GM12878 (cell line): ENCODE measurements at regions not wholly inside any gene's neighbourhood (a gene's known extent, or its start where the extent isn't known, plus 50 kb on each side); places are given as distances from the start of the nearest gene placed in this dataset.

Source experiments
- ATAC-seq: fragments of 200-7000 bp; cut with Tn5 transposase; 3 replicates; pipeline ENCODE4 v1.9.1; 2020; ENCODE audit warnings: mild to moderate bottlenecking, moderate library complexity
- BruUV-seq: library from RNA; stranded (reverse); fragments of 400-500 nt; replicated peaks from 2 replicates; lab custom pipeline; 2021; lab: Mats Ljungman, UMichigan
- CTCF ChIA-PET: fragments of 300-600 bp; sonication (Branson Sonifier 250); formaldehyde crosslinking; extraction: SDS; loops from one replicate; lab custom pipeline; 2021; ENCODE audit warnings: inconsistent platforms; lab: Yijun Ruan, JAX
- POLR2A ChIA-PET: fragments of 350-600 bp; formaldehyde crosslinking; extraction: SDS; loops from one replicate; lab custom pipeline; 2021; ENCODE audit warnings: inconsistent platforms; lab: Charles Lee
- RAD21 ChIA-PET: fragments of 300-600 bp; sonication (Branson Sonifier 250); formaldehyde crosslinking; loops from one replicate; lab custom pipeline; 2023; ENCODE audit warnings: antibody characterized with exemption; ENCODE audit not compliant: unreplicated experiment; lab: Charles Lee
- SMC1A ChIA-PET: fragments of 300-600 bp; sonication (Branson Sonifier 250); formaldehyde crosslinking; loops from one replicate; lab custom pipeline; 2023; ENCODE audit not compliant: unreplicated experiment, uncharacterized antibody; lab: Charles Lee
- DNase-seq: peaks from one replicate; pipeline ENCODE4 v3.0.0-alpha.2; 2011; ENCODE audit warnings: low read depth, low spot score
- FAIRE-seq: peaks from 3 replicates; lab custom pipeline; 2011; peaks lifted over from hg19 to GRCh38; lab: Jason Lieb, UNC
- H2AFZ ChIP-seq: 2 replicates; pipeline ENCODE4 v1.6.0; 2011; ENCODE audit warnings: low read depth, low read length, control low read depth; ENCODE audit not compliant: control insufficient read depth
- H3K27ac ChIP-seq: 2 replicates; pipeline ENCODE4 v1.5.1; 2011; ENCODE audit warnings: control low read depth; ENCODE audit not compliant: control insufficient read depth, insufficient read depth
- H3K27me3 ChIP-seq, 2 experiments: replicated peaks in 1 of 2; 2 replicates each; pipeline versions ENCODE4 v1.6.0 to v1.6.1; 2011; ENCODE audit warnings: low read length in 1 of 2; ENCODE audit not compliant: control insufficient read depth in 2 of 2, insufficient read depth in 2 of 2
- H3K36me3 ChIP-seq, 2 experiments: 2 replicates each; pipeline ENCODE4 v1.5.1; 2011; ENCODE audit warnings: low read length in 1 of 2; ENCODE audit not compliant: control insufficient read depth in 2 of 2, insufficient read depth in 2 of 2
- H3K4me1 ChIP-seq: 2 replicates; pipeline ENCODE4 v1.6.1; 2011; ENCODE audit warnings: mild to moderate bottlenecking, low read length, moderate library complexity, mixed read lengths; ENCODE audit not compliant: control insufficient read depth, insufficient read depth
- H3K4me2 ChIP-seq: 2 replicates; pipeline ENCODE4 v1.6.0; 2011; ENCODE audit warnings: control low read depth; ENCODE audit not compliant: control insufficient read depth, insufficient read depth
- H3K4me3 ChIP-seq: fragments of 200-600 bp; sonication (generic); 2 replicates; pipeline ENCODE4 v1.5.1; 2016
- H3K79me2 ChIP-seq: 2 replicates; pipeline ENCODE4 v1.6.0; 2011; ENCODE audit warnings: low read length; ENCODE audit not compliant: control insufficient read depth, insufficient read depth
- H3K9ac ChIP-seq: 2 replicates; pipeline ENCODE4 v1.8.0; 2011; ENCODE audit warnings: low read length, control low read depth, mixed read lengths; ENCODE audit not compliant: control insufficient read depth, insufficient read depth
- H3K9me3 ChIP-seq: replicated peaks from 3 replicates; pipeline ENCODE4 v1.5.1; 2011; ENCODE audit warnings: mild to moderate bottlenecking, low read length; ENCODE audit not compliant: control insufficient read depth, insufficient read depth
- H4K20me1 ChIP-seq: 2 replicates; pipeline ENCODE4 v1.6.0; 2011; ENCODE audit not compliant: control insufficient read depth, insufficient read depth
- BACH1 ChIP-seq: fragments of 450-650 bp; IDR thresholded peaks from 2 replicates; pipeline ENCODE4 v1.6.1; 2017; ENCODE audit warnings: mild to moderate bottlenecking, borderline replicate concordance
- CBFB ChIP-seq: IDR thresholded peaks from 2 replicates; pipeline ENCODE4 v1.6.1; 2016; ENCODE audit warnings: antibody characterized with exemption, low read depth
- HDAC6 ChIP-seq: fragments of 200-600 bp; sonication (generic); IDR thresholded peaks from one replicate; pipeline ENCODE4 v1.8.0; 2017; ENCODE audit warnings: antibody characterized with exemption; ENCODE audit not compliant: unreplicated experiment
- HDGF ChIP-seq: fragments of 450-650 bp; IDR thresholded peaks from 2 replicates; pipeline ENCODE4 v1.6.1; 2016; ENCODE audit warnings: antibody characterized with exemption
- MTA3 ChIP-seq: IDR thresholded peaks from 2 replicates; pipeline ENCODE4 v1.6.1; 2012; ENCODE audit warnings: low read length, inconsistent platforms, borderline replicate concordance
- NFYA ChIP-seq: IDR thresholded peaks from 2 replicates; pipeline ENCODE4 v1.6.1; 2011; ENCODE audit warnings: low read depth, mild to moderate bottlenecking, low read length, improper control_type of control experiment, borderline replicate concordance
- PAX8 ChIP-seq: fragments of 450-650 bp; IDR thresholded peaks from 2 replicates; pipeline ENCODE4 v1.6.1; 2017; ENCODE audit warnings: mild to moderate bottlenecking, moderate library complexity
- SUPT20H ChIP-seq: IDR thresholded peaks from 2 replicates; pipeline ENCODE4 v1.6.1; 2011; ENCODE audit warnings: low read depth, mild to moderate bottlenecking, low read length, moderate library complexity, borderline replicate concordance; ENCODE audit not compliant: control insufficient read depth
- SUZ12 ChIP-seq: fragments of 200-600 bp; sonication (generic); IDR thresholded peaks from one replicate; pipeline ENCODE4 v1.6.1; 2018; ENCODE audit warnings: antibody characterized with exemption, mild to moderate bottlenecking; ENCODE audit not compliant: unreplicated experiment
- TCF3 ChIP-seq: IDR thresholded peaks from 2 replicates; pipeline ENCODE4 v1.6.1; 2012; ENCODE audit warnings: low read depth, mild to moderate bottlenecking, low read length, borderline replicate concordance; ENCODE audit not compliant: insufficient read depth
- in situ Hi-C: fragments of 300-500 bp; cut with MboI; formaldehyde crosslinking; loops from 9 replicates; pipeline ENCODE4 v1.14.3; 2018; ENCODE audit warnings: mixed read lengths
- intact Hi-C: fragments of 100-400 bp; cut with micrococcal nuclease; formaldehyde crosslinking; loops from one replicate; pipeline ENCODE4 v1.14.2; 2022; ENCODE audit not compliant: unreplicated experiment
- TF ChIP-seq, protein P1 (sequence below): IDR thresholded peaks from 2 replicates; pipeline ENCODE4 v1.6.1; 2012; ENCODE audit warnings: low read depth, low read length, improper control_type of control experiment
- TF ChIP-seq, protein P2 (sequence below): fragments of 450-650 bp; formaldehyde crosslinking; IDR thresholded peaks from 2 replicates; pipeline ENCODE4 v1.4.0; 2020; ENCODE audit warnings: mild to moderate bottlenecking, moderate library complexity

DNA sequence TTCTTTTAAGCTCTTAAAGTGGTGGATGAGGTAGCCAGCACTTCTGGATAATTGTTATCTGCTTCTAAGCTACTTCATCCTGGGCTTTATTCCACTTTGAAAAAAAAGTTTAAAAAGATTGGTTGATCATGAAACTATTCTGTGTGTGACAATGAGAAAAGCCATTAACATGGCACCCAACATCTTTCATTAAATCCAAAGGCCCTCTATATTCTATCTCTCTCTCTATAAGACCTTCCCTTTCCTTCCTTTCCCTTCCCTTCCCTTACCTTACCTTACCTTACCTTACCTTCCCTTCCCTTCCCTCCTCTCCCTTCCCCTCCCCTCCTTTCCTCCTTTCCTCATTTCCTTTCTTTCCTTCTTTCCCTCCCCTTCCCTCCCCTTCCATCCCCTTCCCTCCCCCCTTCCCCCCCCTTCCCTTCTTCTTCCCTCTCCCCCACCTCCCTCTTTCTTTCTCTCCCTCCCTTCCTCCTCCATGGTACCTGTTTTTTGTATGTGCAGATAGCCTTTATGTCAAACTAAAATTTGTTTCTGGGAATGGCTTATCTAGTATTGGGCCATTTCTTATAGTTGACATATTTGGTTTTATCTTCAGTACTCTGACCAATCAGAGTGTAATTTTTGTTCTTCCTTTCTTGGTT, 218.7 kb downstream of the DKK1 start:
- POLR2A ChIA-PET: no interaction called here

DNA sequence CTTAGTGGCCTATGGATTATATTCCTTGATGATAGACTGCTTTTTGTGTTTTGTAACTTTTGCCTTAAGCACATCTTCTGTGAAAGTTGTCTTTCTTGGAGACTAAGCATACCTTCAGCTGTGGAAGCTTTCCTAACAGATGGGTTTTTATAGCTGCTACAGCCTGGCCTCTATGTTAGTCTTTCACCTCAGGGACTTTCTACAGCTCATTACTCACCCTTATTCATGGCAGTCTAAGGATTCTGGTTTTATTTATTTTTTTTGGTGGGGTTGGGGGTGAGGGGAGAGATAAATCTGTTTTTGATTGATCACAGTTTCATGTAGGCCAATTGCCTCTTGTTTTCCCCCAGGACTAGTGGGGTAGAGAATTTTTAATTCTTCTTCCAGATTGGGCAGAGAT, 219.9 kb downstream of the DKK1 start:
- H3K79me2 ChIP-seq: no peaks in the 10 kb centered on the region
- no peak overlapping the region for H3K4me2 ChIP-seq
- H3K27me3 ChIP-seq: no peaks in the 10 kb centered on the region
- no peaks in the 10 kb centered on the region for H3K4me1 ChIP-seq
- TF ChIP-seq MTA3: no peak
- no peak for TF ChIP-seq SUPT20H
- TF ChIP-seq HDGF: no peak
- TF ChIP-seq, protein P1, sequence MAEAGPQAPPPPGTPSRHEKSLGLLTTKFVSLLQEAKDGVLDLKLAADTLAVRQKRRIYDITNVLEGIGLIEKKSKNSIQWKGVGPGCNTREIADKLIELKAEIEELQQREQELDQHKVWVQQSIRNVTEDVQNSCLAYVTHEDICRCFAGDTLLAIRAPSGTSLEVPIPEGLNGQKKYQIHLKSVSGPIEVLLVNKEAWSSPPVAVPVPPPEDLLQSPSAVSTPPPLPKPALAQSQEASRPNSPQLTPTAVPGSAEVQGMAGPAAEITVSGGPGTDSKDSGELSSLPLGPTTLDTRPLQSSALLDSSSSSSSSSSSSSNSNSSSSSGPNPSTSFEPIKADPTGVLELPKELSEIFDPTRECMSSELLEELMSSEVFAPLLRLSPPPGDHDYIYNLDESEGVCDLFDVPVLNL: no peak
- no peak for TF ChIP-seq CBFB
- no peak for TF ChIP-seq SUZ12
- TF ChIP-seq, protein P2, sequence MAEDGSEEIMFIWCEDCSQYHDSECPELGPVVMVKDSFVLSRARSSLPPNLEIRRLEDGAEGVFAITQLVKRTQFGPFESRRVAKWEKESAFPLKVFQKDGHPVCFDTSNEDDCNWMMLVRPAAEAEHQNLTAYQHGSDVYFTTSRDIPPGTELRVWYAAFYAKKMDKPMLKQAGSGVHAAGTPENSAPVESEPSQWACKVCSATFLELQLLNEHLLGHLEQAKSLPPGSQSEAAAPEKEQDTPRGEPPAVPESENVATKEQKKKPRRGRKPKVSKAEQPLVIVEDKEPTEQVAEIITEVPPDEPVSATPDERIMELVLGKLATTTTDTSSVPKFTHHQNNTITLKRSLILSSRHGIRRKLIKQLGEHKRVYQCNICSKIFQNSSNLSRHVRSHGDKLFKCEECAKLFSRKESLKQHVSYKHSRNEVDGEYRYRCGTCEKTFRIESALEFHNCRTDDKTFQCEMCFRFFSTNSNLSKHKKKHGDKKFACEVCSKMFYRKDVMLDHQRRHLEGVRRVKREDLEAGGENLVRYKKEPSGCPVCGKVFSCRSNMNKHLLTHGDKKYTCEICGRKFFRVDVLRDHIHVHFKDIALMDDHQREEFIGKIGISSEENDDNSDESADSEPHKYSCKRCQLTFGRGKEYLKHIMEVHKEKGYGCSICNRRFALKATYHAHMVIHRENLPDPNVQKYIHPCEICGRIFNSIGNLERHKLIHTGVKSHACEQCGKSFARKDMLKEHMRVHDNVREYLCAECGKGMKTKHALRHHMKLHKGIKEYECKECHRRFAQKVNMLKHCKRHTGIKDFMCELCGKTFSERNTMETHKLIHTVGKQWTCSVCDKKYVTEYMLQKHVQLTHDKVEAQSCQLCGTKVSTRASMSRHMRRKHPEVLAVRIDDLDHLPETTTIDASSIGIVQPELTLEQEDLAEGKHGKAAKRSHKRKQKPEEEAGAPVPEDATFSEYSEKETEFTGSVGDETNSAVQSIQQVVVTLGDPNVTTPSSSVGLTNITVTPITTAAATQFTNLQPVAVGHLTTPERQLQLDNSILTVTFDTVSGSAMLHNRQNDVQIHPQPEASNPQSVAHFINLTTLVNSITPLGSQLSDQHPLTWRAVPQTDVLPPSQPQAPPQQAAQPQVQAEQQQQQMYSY: no peak
- TF ChIP-seq NFYA: no peak
- in situ Hi-C loops: no loop called here
- no TSS peak for BruUV-seq
- ChIA-PET RAD21 (no interaction called here), POLR2A (no interaction called here), CTCF (interaction anchor here (0.6 kb wide), 1 partner anchor 1485 kb away, joined by 3 read pairs; no protein-coding TSS in a partner anchor), SMC1A (no interaction called here)
- no peaks in the 10 kb centered on the region for H4K20me1 ChIP-seq
- H3K36me3 ChIP-seq: no peaks in the 10 kb centered on the region
- no peak overlapping the region for H2AFZ ChIP-seq
- H3K9me3 ChIP-seq: no peaks in the 10 kb centered on the region
- intact Hi-C loops: no loop called here
- no peak overlapping the region for H3K27ac ChIP-seq
- no peak overlapping the region for H3K9ac ChIP-seq
- DNase-seq (no peak), FAIRE-seq (no peak), ATAC-seq (no peak)
- no peak overlapping the region for H3K4me3 ChIP-seq

More for the DNA sequence above, 218.7 kb downstream of the DKK1 start:
- RAD21 ChIA-PET: no interaction called here
- DNase-seq (no peak), ATAC-seq (no peak), FAIRE-seq (no peak)
- no peak for TF ChIP-seq BACH1
- TF ChIP-seq PAX8: no peak
- TF ChIP-seq HDAC6: no peak
- TF ChIP-seq TCF3: no peak
- CTCF ChIA-PET: no interaction called here
- Histone ChIP-seq H3K36me3 (no peaks in the 10 kb centered on the region), H3K27me3 (no peaks in the 10 kb centered on the region), H3K4me2 (no peak overlapping the region), H4K20me1 (no peaks in the 10 kb centered on the region), H3K4me1 (no peaks in the 10 kb centered on the region), H3K4me3 (no peak overlapping the region), H3K79me2 (no peaks in the 10 kb centered on the region), H3K9ac (no peak overlapping the region), H3K27ac (no peak overlapping the region), H3K9me3 (no peaks in the 10 kb centered on the region), H2AFZ (no peak overlapping the region)
- intact Hi-C loops (no loop called here), in situ Hi-C loops (no loop called here)
- no TSS peak for BruUV-seq
- SMC1A ChIA-PET: no interaction called here
